ENCODE measurements at regions not wholly inside any gene's neighbourhood (a gene's known extent, or its start where the extent isn't known, plus 50 kb on each side); places are given as distances from the start of the nearest gene placed in this dataset.

DNA sequence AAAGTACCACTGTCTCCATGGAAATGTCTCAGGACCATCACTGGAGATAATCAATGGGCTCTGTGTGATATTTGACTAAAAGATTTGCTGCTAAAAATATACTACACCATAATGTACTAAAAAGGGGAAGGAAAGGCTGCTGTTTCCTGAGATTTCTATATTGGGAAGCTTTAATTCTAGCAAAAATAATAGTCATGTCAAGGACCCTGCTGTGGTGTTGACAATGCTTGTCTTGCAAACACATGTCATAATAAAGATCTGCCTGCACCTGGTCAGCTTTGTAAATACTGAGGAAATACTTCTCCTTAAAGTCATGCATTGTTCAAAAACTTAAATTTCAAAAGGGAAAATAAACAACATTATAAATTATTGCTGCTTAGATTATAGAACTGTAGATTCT lies 417.9 kb downstream of the GPM6A start:
- TF ChIP-seq, protein P1, sequence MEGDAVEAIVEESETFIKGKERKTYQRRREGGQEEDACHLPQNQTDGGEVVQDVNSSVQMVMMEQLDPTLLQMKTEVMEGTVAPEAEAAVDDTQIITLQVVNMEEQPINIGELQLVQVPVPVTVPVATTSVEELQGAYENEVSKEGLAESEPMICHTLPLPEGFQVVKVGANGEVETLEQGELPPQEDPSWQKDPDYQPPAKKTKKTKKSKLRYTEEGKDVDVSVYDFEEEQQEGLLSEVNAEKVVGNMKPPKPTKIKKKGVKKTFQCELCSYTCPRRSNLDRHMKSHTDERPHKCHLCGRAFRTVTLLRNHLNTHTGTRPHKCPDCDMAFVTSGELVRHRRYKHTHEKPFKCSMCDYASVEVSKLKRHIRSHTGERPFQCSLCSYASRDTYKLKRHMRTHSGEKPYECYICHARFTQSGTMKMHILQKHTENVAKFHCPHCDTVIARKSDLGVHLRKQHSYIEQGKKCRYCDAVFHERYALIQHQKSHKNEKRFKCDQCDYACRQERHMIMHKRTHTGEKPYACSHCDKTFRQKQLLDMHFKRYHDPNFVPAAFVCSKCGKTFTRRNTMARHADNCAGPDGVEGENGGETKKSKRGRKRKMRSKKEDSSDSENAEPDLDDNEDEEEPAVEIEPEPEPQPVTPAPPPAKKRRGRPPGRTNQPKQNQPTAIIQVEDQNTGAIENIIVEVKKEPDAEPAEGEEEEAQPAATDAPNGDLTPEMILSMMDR (IDR thresholded peaks at IDR 0.05; ENCODE audit: insufficient read depth, low read depth, low read length), result no peak
- TF ChIP-seq EZH2 (IDR thresholded peaks at IDR 0.05; ENCODE audit: insufficient read depth, low read length), result no peak
